ENCODE measurements at regions not wholly inside any gene's neighbourhood (a gene's known extent, or its start where the extent isn't known, plus 50 kb on each side); places are given as distances from the start of the nearest gene placed in this dataset.

DNA sequence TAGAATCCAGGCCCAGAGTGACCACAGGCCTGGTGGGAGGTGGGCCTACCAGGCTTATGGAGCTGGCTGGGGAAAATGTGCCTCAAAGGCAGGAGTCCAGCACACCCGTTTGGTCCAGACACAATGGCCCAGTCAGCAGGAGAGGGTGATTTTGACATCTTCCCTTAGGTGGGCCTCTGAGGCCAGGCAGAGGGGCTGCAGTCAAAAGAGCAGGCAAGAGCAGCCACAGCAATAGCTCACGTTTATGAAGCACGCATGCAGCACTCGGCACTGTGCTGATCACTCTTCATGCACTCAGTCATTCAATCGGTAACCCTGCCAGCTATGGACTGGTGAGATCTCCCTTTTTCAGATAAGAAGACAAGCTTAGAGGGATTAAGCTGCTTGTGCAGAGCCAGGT is 146.8 kb downstream of the LRIG2 start:
- DNase-seq (ENCODE audit: low read depth) = no peak

DNA sequence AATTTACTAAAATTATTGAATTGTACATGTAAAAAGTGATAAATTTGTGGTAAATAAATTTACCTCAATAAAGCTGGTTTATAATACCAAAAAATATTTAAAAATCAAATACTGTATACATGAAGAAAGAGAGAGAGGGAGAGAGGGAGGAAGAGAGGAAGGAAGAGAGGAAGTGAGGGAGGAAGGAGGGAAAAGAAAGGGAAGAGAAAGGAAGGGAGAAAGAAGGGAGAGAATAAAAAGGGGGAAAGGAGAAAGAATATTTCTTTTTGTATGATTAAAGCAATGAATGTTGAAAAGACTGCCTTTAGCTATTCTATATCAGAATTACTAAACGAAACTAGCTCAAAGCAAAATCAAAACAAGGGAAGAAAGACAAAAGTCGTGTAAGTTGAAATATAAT is 150.0 kb downstream of the LRIG2 start:
- no peak for DNase-seq (ENCODE audit: low read depth)

DNA sequence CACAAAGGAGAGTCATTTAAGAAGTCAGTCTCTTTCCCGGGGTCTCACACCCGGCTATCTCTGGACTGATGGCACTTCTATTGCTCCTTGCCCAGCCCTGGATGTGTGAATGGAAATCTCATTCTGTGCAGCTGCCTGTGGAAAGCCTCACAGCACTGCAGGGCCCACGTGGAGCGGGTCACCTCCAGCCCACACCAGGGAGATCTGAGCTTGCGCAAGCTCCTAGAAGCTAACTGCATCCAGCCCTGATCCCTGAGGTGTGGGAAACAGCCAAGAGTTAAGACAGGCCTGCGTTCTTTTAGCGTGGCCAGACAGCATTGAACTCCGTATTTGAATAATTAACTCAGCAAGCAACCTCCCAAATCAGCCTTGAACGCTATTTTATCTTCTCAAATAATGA is 150.5 kb downstream of the LRIG2 start:
- no peak for DNase-seq (ENCODE audit: low read depth)

DNA sequence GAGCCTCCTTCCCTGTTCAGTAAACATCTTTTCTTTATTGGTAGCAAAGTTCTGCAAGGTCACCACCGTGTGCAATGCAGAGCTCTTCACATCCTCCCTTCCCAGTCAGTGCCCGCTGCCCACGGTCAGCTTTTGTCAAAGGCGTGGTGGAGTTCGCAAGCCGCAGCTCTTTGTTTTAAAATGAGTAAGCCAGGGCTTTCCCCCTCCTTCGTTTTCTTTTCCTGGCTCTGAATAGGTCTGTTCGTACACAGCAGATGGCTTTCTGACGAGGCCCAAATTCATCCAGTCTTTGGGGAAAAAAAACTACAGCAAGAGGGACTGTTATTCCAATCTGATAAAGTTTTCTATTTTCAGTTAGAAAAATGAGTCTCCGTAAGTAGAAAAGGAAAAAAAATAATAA is 153.2 kb downstream of the LRIG2 start:
- DNase-seq (ENCODE audit: low read depth) = no peak

DNA sequence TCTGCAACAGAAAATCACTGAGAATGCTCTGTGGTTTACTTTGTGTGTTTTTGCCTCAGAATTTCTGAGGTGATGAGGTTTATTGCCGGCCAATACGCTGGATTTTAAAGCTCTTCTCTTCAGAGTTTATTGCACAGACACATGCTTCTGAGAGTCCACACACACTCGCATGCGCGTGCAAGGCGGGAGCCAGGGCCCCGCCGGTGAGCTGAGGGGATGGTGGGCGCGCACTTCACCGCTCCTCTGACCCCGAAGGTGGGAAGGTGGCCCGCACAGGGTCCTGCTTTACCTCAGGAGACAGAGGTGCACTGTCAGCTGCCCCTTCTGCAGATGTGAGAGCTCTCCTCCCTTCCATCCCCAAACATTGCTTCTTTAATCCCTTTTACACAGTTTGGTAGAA is 158.4 kb upstream of the MAGI3 start:
- no peak for DNase-seq (ENCODE audit: low read depth)

DNA sequence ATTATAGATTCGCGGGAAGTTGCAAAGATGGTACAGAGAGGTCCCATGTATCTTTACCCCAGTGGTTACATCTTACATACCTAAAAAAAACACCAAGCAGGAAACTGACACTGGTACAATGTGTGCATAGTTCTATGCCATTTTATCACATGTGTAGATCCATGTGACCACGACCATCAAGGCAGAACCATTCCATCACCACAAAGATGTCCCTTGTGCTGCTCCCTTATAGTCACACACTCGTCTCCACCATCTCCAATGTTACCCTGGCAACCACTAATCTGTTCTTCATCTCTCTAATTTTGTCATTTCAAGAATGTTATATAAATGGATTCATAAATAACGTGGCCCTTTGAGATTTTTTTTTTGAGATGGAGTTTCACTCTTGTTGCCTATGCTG is 156.9 kb upstream of the MAGI3 start:
- DNase-seq (ENCODE audit: low read depth) = no peak

DNA sequence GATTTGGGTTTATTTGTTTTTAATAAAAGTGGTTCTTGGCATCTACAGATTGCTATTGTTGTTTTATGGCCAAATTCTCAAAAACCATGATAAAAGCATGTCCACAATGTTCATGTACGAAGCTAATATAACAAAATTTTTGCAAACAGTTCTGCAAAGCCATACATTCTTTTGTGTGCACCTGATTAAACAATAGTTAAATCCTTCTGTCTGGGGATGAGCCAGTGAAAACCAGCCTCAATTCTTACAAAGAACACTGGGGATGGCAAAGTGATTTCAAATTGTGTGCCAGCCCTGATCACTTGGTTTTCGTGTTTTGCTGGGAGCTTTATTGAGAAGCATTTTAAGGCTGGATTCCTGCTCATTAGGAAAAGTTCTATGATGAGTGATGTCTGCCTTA is 149.1 kb upstream of the MAGI3 start:
- DNase-seq (ENCODE audit: low read depth) = no peak

DNA sequence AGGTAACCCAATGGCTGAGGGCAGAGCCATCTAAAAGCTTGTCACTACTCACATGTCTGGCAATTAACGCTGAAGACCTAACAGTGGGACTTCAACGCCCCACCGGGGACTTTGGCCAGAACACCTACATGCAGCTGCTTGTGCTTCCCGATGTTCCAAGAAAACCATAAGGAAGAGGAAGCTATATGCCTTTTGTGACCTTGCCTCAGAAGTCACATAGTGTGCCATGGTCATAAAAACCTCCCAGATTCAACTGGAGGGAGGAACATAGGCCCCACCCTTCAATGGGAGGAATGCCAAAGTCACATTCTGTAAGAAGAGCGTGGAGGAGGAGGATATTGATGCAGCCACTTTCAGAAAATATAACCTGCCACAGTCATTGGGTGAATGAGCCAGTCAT is 147.8 kb upstream of the MAGI3 start:
- DNase-seq (ENCODE audit: low read depth) = no peak

DNA sequence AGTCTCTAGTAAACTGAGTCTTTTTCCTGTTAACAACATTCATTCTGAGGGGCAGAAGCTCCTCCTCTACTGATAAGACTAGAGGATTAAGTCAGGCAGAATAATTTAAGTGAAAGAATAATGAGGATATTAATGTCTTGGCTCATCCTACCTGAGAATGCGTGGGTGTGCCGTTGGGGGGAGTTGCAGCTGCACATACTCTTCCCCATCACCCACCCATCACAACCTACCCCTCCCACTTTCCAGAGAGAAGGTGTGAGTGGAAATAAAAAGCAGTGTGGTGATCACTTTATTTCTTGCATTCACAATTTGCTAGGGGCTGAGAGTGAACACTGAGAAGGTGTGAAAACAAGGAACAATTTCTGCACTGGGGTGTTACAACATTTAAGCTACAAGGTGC is 146.8 kb upstream of the MAGI3 start:
- DNase-seq (ENCODE audit: low read depth) = no peak

DNA sequence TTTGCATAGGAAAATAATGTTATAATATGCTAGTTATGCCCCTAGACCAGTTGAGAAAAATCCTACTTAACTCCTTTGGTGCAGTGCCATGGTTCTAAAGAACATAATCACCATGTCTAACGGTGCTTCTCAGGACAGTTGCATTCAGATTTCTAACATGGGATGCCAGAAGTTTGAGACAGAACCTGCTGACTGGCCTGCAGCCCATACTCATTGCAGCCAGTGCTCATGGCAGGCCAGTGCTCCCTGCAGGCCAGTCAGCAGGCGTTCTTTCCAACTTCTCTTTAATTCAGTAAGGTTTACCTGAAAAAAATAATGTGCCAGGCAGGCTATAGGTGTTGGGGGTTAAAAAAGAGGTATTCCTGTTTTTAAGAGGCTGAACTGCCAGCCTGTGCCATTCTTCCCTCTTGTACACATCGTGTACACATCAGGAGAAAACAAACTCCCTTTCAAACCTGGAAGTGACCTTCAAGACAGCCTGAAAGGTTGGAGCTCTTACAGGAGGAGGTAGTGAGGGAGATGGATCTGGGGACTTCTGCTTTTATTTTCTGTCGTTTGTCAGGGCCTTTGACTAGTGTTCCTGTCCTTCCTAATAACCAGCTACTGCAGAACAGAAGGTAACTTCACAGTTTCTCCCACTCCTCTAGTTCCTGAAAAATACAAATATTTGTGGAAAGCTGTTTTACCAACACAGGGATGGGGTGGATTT is 146.0 kb upstream of the MAGI3 start:
- DNase-seq (ENCODE audit: low read depth) = no peak

DNA sequence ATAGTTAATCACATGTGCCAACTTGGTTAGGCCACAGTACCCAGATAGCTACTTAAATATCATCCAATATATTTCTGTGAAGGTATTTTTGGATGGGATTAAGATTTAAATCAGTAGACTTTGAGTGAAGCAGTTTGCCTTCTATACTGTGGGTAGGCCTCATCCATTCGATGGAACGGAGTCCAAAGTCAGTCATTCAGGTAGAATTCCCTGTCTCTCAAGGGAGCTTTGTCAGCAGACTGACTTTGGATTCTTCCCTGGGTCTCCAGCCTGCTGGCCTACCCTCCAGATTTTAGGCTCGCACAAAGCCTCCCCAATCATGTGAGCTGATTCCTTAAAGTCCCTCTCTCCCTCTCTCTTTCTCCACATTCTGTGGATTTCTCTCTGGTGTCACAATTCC is 145.1 kb upstream of the MAGI3 start:
- DNase-seq (ENCODE audit: low read depth) = no peak

DNA sequence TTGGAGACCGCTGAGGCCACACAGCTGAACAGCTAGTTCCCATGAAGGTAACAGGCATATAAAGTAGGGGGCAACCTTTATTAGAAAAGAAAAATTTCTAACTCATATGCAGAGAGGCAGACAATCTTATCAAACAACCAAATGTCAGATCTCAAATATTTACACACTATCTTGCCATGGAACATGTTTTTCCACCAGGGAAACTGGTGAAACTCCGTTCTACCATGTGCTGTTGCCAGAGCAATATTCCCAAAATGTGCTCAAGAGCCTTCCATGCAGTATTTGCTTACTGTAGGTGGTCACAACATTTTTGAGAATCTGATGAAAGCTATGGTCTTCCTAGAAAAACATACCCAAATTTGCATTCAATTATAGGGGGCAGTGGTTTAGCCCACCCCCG is 143.4 kb upstream of the MAGI3 start:
- DNase-seq (ENCODE audit: low read depth) = no peak

DNA sequence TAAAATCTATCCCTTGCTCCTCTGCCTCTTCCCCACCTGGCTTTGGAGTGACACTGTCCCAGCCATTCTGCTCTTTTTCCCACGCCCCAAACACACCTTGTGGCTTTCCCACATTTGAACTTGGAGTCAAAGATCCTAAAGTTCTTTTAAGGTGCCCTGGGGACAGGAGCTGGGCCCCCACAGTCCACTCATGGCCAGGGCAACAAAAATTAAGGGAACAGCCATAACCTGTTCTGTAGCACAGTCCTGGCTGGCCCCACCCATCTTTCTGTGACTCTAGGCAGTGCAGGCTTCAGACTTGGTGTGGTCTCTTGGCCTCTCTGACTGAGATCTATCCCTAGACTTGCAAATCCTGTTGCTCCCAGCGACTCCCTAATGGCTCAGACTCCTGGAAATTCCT is 143.0 kb upstream of the MAGI3 start:
- DNase-seq (ENCODE audit: low read depth) = no peak

DNA sequence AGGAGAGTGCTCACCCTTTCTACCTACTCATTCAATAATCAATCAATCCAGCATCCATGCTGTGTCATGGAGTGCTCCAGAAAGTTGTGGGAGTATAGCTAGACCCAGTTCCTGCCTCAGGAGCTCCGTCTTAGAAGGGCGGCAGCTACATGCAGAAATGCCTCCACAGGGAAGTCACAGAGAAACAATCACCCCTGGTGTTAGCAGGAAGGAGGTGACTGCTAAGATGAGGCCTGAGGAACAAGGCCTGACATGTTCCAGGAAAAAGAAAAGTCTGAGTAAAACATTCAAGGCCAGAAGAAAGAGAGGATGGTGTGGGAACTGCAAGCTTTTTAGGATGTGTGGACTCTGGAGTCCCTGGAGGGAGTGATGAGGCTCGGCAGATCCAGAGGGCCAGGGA is 142.5 kb upstream of the MAGI3 start:
- no peak for DNase-seq (ENCODE audit: low read depth)

DNA sequence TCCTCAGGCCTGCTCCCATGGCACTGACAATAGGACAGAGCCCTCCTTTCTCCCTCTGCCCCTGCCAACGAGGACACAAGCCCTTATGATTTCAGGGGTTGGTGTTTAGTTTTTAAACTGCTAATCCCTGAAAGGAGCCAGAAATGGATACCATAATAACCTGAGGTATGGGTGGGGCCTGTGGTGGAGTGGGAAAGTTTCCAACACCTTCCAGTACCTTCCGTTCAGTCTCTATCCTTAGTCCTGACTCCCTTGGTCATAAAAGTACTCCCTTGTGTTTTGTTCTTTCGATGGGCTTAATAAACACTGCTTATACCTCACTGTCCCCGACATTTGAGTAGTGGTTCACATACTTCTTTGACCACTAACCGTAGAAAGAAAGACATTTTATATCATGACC is 141.8 kb upstream of the MAGI3 start:
- no peak for DNase-seq (ENCODE audit: low read depth)

DNA sequence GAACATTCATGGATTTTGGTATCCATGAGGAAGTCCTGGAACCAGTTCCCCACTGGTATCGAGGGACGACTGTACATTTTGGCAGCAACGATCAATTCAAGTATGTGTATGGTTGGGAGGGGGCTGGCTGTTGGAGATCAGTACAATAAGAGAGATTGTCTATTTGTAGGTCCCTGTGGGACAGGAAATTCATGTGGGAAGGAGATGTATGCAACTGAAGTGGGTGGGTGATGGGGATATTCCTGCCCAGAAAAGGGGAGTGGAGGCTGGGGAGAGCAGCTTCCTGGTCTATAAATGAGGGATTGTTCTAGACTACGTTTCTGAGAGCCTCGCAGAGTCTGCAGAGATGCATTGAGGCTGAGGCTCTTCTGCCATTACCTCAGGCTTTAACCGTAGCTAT is 140.2 kb upstream of the MAGI3 start:
- DNase-seq (ENCODE audit: low read depth) = no peak

DNA sequence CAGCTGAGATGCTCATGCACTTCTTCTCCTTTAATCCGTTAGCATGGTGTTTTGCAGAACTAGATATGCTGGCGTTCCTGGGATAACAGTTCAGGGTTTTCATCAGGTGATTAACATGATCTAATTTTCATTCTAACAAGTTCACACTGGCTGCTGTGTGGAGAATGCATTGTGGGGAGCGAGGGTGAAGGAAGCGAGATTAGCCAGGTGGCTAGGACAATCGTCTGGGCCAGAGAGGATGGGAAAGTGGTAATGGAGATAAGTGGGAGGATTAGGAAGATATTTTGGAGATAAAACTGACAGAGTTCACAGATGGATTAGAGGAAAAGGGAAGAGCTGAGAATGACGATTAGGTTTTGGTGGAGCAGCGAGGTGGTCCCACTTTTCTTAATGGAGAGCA is 138.1 kb upstream of the MAGI3 start:
- DNase-seq (ENCODE audit: low read depth) = no peak

DNA sequence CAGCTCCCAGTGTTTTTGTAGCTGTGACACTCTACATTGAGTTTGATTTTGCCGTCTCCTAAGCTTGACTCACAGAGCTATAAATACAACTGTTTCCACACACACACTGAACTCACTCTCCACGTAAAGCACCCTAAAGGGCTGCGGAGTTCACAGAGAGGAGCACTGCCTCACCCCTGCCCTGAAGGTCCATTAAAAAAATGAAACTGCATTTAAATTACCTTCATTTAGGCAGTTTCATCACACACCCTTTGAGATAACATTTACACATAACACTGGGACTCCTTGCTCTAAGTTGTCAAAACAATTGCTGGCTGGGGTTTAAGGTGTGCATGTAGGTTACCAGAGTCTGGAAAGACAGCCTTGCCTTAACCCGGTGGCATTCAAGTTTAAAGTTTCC is 137.1 kb upstream of the MAGI3 start:
- DNase-seq (ENCODE audit: low read depth) = no peak

DNA sequence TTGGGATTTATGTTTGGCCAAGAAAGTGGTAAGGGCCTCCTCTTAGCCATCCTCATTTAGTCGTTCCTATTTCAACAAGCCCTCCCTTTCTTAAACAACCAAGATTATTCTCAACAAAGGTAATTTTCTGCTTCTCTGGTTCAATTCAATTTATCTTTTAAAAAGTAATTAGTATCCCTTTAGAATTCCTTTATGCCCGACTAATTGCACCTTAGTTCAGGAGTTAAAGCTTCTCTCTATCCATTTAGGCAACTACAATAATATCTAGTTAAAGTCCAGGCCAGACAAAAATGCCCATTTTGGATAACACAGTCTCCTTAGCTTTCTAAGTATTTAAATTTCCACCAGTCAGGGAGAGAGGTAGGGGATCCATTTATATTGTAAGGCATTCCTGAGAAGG is 136.7 kb upstream of the MAGI3 start:
- no peak for DNase-seq (ENCODE audit: low read depth)

DNA sequence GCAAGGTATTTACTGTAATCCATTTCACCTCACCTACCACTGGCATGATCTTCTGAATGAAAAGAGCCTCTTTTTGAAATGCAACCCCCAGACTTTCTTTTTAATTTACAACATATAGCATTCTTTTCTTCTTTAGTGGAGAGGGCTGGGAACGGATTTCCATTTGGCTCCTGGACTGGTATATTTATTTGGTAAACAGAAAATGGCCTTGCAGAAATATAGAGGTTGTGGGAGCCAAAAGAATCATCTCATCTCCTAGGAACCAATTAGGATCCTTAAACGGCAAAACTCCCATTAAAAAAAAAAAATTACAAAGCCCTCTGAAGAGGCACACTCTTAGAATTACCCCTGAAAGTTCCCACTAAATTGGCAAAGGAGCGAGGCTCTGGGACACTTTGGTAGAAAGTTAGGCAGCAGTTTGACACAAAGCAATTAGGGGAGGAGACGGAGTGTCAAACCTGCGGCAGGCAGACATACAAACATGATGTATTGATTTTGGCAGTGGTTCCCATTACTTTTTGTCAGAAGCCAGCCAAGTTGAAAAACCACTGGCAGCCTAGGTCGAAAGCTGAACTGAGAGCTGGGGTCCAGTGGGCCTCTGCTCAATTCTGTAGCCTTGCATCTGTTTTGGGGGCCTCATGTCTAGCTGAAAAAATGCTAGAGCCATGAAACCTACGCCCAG is 135.1 kb upstream of the MAGI3 start:
- no peak for DNase-seq (ENCODE audit: low read depth)

DNA sequence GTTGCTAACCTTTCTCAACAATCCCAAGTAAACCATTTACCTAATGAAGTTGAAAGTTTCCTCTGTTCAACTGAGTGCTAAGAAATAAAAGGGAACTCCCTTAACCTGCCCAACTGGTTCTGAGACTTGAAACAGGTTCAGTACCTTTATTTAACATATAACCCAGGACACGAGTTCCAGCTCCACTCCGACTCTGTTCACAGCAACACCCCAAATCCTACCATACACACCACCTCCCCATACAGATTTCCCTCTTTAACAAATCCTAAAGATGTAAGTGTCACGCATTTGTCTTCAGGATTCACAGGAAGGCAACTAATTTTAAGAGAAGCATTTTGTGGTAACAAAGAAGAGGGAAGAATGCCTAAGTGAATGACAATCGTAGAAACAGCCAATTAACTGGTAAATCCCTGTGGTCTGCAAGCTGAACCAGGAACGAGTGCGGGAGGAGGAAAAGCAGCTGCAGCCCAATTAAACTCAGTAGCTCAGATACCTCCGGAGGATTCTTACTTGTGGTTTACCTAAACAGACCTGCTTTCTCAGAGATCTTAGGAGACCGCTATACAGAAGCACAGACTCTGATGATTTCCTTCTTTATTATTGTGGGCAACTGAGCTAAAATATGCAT is 134.5 kb upstream of the MAGI3 start:
- DNase-seq (ENCODE audit: low read depth) = no peak

DNA sequence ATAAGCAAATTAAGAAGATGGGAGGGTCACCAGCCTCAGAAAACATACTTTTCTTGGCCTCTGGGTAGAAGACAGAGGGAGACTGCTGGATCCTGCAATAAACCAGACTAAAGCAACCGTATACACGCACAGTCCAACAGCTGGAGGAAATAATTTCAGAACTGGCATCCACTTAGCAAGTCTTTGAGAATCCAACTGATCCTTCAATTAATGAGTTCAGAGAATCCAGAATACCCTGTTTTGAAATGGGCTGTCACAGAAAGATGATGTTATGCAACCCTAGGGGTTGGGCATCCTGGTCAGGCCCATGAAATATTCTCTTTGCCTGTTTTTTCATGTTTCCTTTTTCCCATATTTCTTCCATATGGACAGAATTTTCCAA is 134.0 kb upstream of the MAGI3 start:
- no peak for DNase-seq (ENCODE audit: low read depth)

DNA sequence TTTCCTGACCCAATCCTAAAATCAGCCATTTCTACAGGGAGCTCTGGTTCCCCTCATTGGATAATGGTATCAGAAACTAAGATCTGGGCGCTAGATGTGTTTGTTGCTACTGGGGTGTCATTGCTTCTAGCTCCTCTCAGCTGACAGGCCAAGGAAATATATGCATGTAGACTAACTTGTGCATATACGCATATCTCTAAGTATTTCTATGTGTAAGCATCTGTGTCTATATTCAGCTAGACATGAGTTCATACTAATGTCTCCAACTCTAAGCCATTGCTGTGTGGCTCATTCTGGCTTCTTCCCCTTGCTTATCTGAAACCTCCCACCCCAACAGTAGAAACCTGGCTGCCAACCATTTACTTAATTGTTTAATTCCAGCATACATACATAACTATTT is 130.3 kb upstream of the MAGI3 start:
- DNase-seq (ENCODE audit: low read depth) = no peak

DNA sequence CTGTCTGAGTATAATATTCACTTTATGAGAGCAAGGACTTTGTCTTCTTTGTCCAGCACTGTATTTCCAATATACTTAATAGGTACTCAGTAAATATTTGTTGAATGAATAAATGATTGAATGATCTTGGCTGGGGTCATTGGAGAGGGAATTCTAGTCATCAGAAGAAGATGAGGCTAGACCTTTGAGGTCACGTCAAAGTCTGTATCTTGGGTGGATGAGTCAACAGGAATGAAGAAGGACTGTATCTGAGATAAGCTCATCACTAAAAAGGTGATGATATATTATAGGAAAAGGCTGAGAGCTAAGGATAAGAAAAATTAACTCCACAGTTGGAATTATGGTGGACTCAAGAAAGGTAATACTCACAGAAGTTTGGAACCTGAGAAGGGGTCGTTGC is 125.1 kb upstream of the MAGI3 start:
- no peak for DNase-seq (ENCODE audit: low read depth)
